Neural cell (in vitro differentiated cells): ENCODE measurements at regions not wholly inside any gene's neighbourhood (a gene's known extent, or its start where the extent isn't known, plus 50 kb on each side); places are given as distances from the start of the nearest gene placed in this dataset.

Source experiments
- H2AFZ ChIP-seq: fragments of 200-600, 300-800 bp; sonication (generic), shearing (Covaris generic); 2 replicates; pipeline ENCODE4 v1.6.0; 2014; ENCODE audit warnings: low read depth, mild to moderate bottlenecking, antibody characterized with exemption, low read length, moderate library complexity
- H3F3A ChIP-seq: fragments of 200-600 bp; shearing (Covaris generic); 2 replicates; pipeline ENCODE4 v1.6.1; 2016; ENCODE audit warnings: mild to moderate bottlenecking, moderate library complexity, mixed read lengths, antibody characterized with exemption, low read length; ENCODE audit not compliant: insufficient read depth, poor library complexity, severe bottlenecking
- H3K27ac ChIP-seq: fragments of 200-600, 300-800 bp; sonication (generic), shearing (Covaris generic); 2 replicates; pipeline ENCODE4 v1.5.1; 2014; ENCODE audit warnings: mild to moderate bottlenecking, low read length, moderate library complexity
- H3K27me3 ChIP-seq: fragments of 300-800, 200-600 bp; sonication (generic), shearing (Covaris generic); 2 replicates; pipeline ENCODE4 v1.6.0; 2014; ENCODE audit warnings: mild to moderate bottlenecking, low read depth, low read length, moderate library complexity; ENCODE audit not compliant: insufficient read depth
- H3K36me3 ChIP-seq: fragments of 300-800, 200-600 bp; sonication (generic), shearing (Covaris generic); 2 replicates; pipeline ENCODE4 v1.5.1; 2014; ENCODE audit warnings: mild to moderate bottlenecking, antibody characterized with exemption, low read length, moderate library complexity; ENCODE audit not compliant: insufficient read depth
- H3K4me2 ChIP-seq: fragments of 300-800, 200-600 bp; sonication (generic), shearing (Covaris generic); 2 replicates; pipeline ENCODE4 v1.6.0; 2014; ENCODE audit warnings: mild to moderate bottlenecking, low read length
- H3K4me3 ChIP-seq: fragments of 300-800, 200-600 bp; sonication (generic), shearing (Covaris generic); 2 replicates; pipeline ENCODE4 v1.5.1; 2014; ENCODE audit warnings: mild to moderate bottlenecking, low read length, moderate library complexity
- H3K79me2 ChIP-seq: fragments of 200-600 bp; shearing (Covaris generic); replicated peaks from 2 replicates; pipeline ENCODE4 v1.6.0; 2014; ENCODE audit warnings: mild to moderate bottlenecking, low read length, moderate library complexity; ENCODE audit not compliant: insufficient read depth
- H3K9ac ChIP-seq: fragments of 300-800, 200-600 bp; sonication (generic), shearing (Covaris generic); 2 replicates; pipeline ENCODE4 v1.6.1; 2016; ENCODE audit warnings: mild to moderate bottlenecking, low read length, mixed read lengths
- H3K9me2 ChIP-seq: fragments of 200-600 bp; shearing (Covaris generic); 2 replicates; pipeline ENCODE4 v1.6.1; 2016; ENCODE audit warnings: mild to moderate bottlenecking, low read length, mixed read lengths; ENCODE audit not compliant: insufficient read depth
- H3K9me3 ChIP-seq: fragments of 200-600, 300-800 bp; sonication (generic), shearing (Covaris generic); 2 replicates; pipeline ENCODE4 v1.6.1; 2016; ENCODE audit warnings: mild to moderate bottlenecking, mixed run types, low read length, moderate library complexity, mixed read lengths
- H4K20me1 ChIP-seq: fragments of 200-600 bp; shearing (Covaris generic); 2 replicates; pipeline ENCODE4 v1.6.1; 2016; ENCODE audit warnings: mild to moderate bottlenecking, mixed run types; ENCODE audit not compliant: insufficient read depth
- EP300 ChIP-seq: fragments of 450-650 bp; conservative IDR thresholded peaks from 2 replicates; pipeline ENCODE4 v1.6.1; 2014; ENCODE audit warnings: antibody characterized with exemption, mild to moderate bottlenecking, moderate library complexity; ENCODE audit not compliant: poor library complexity, severe bottlenecking
- EZH2 ChIP-seq: fragments of 200-600, 300-800 bp; shearing (Covaris generic), sonication (generic); IDR thresholded peaks from 2 replicates; pipeline ENCODE4 v1.6.1; 2014; ENCODE audit warnings: antibody characterized with exemption, low read length, borderline replicate concordance, mild to moderate bottlenecking; ENCODE audit not compliant: insufficient read depth, poor library complexity, severe bottlenecking
- MXI1 ChIP-seq: fragments of 450-650 bp; conservative IDR thresholded peaks from 2 replicates; pipeline ENCODE4 v1.6.1; 2014; ENCODE audit warnings: antibody characterized with exemption, mild to moderate bottlenecking; ENCODE audit not compliant: poor library complexity, severe bottlenecking
- POLR2AphosphoS5 ChIP-seq: IDR thresholded peaks from 2 replicates; pipeline ENCODE4 v1.6.1; 2012
- RAD21 ChIP-seq: fragments of 450-650 bp; conservative IDR thresholded peaks from 2 replicates; pipeline ENCODE4 v1.6.1; 2014; ENCODE audit warnings: antibody characterized with exemption, mild to moderate bottlenecking, moderate library complexity
- SMC3 ChIP-seq: fragments of 450-650 bp; conservative IDR thresholded peaks from 2 replicates; pipeline ENCODE4 v1.6.1; 2014; ENCODE audit warnings: antibody characterized with exemption, mild to moderate bottlenecking, moderate library complexity; ENCODE audit not compliant: poor library complexity
- TAF1 ChIP-seq: IDR thresholded peaks from 2 replicates; pipeline ENCODE4 v1.6.1; 2012; ENCODE audit warnings: low read depth
- TF ChIP-seq, protein P1 (sequence below): fragments of 450-650 bp; IDR thresholded peaks from 2 replicates; pipeline ENCODE4 v1.5.1; 2014; ENCODE audit warnings: antibody characterized with exemption, mild to moderate bottlenecking, moderate library complexity; ENCODE audit not compliant: poor library complexity, severe bottlenecking
- TF ChIP-seq, protein P2 (sequence below): IDR thresholded peaks from 2 replicates; pipeline ENCODE4 v1.6.1; 2012; ENCODE audit warnings: borderline replicate concordance

DNA sequence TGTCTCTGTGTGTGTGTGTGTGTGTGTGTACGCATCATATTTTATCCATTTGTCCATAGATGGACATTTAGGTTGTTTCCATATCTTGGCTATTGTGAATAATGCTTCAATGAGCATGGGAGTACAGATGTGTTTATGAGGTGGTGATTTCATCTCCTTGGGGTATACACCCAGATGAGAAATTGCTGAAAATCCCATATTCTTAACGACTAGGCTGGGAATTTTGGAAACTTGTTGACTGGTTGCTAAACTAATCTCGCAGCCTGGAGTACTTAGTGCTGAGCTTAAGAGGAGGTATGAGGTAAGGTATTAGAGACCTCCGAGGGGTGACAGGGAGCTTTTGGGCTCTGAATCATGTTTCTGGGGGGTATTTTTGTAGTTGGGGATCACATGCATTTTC is 66.0 kb upstream of the SPRED2 start:
- Histone ChIP-seq H3K27me3 (no peaks in the 10 kb centered on the region), H3K4me2 (no peak overlapping the region), H3K36me3 (no peaks in the 10 kb centered on the region), H3K79me2 (no peaks in the 10 kb centered on the region), H3K27ac (no peak overlapping the region), H2AFZ (no peak overlapping the region), H3K9me2 (no peaks in the 10 kb centered on the region), H3K9ac (no peak overlapping the region), H3K9me3 (no peaks in the 10 kb centered on the region), H4K20me1 (no peaks in the 10 kb centered on the region), H3F3A (no peaks in the 10 kb centered on the region), H3K4me3 (no peak overlapping the region)
- no peak for TF ChIP-seq SMC3
- TF ChIP-seq MXI1: no peak
- no peak for TF ChIP-seq EZH2
- TF ChIP-seq TAF1: no peak
- TF ChIP-seq RAD21: no peak
- TF ChIP-seq, protein P1, sequence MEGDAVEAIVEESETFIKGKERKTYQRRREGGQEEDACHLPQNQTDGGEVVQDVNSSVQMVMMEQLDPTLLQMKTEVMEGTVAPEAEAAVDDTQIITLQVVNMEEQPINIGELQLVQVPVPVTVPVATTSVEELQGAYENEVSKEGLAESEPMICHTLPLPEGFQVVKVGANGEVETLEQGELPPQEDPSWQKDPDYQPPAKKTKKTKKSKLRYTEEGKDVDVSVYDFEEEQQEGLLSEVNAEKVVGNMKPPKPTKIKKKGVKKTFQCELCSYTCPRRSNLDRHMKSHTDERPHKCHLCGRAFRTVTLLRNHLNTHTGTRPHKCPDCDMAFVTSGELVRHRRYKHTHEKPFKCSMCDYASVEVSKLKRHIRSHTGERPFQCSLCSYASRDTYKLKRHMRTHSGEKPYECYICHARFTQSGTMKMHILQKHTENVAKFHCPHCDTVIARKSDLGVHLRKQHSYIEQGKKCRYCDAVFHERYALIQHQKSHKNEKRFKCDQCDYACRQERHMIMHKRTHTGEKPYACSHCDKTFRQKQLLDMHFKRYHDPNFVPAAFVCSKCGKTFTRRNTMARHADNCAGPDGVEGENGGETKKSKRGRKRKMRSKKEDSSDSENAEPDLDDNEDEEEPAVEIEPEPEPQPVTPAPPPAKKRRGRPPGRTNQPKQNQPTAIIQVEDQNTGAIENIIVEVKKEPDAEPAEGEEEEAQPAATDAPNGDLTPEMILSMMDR: no peak
- no peak for TF ChIP-seq EP300
- TF ChIP-seq, protein P2, sequence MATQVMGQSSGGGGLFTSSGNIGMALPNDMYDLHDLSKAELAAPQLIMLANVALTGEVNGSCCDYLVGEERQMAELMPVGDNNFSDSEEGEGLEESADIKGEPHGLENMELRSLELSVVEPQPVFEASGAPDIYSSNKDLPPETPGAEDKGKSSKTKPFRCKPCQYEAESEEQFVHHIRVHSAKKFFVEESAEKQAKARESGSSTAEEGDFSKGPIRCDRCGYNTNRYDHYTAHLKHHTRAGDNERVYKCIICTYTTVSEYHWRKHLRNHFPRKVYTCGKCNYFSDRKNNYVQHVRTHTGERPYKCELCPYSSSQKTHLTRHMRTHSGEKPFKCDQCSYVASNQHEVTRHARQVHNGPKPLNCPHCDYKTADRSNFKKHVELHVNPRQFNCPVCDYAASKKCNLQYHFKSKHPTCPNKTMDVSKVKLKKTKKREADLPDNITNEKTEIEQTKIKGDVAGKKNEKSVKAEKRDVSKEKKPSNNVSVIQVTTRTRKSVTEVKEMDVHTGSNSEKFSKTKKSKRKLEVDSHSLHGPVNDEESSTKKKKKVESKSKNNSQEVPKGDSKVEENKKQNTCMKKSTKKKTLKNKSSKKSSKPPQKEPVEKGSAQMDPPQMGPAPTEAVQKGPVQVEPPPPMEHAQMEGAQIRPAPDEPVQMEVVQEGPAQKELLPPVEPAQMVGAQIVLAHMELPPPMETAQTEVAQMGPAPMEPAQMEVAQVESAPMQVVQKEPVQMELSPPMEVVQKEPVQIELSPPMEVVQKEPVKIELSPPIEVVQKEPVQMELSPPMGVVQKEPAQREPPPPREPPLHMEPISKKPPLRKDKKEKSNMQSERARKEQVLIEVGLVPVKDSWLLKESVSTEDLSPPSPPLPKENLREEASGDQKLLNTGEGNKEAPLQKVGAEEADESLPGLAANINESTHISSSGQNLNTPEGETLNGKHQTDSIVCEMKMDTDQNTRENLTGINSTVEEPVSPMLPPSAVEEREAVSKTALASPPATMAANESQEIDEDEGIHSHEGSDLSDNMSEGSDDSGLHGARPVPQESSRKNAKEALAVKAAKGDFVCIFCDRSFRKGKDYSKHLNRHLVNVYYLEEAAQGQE: no peak
- no peak for TF ChIP-seq POLR2AphosphoS5

DNA sequence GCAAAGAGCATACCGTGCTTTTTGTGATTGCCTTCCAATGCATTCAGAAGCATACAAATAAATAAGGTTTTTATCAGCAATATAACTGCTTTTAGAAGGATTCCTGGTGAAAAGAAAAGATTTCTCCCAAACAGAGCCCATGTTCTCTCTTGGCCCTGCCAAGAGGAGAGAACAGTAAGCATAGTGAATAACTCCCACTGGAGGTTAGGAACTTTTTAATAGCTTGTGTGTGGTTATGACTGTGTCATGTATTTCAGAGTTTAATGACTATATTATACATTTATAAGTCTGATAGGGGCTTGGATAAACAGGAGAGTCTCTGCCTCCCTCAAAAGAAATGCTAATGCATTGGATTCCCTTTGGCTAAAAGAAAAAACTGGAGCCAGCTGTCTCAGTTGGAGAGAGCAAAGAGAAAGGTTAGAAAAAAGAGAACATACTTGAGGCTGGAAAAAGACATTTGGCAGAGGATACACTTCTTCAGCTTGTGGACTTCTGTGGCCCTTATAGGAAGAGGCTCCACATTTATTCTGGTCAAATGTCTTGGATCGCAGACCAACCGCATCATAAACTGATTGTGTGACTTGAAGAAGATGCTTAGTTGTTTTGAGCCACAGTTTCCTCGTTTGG is 63.0 kb upstream of the SPRED2 start:
- Histone ChIP-seq H4K20me1 (no peaks in the 10 kb centered on the region), H3K4me3 (no peak overlapping the region), H3K9me2 (no peaks in the 10 kb centered on the region), H3K9me3 (no peaks in the 10 kb centered on the region), H3K79me2 (no peaks in the 10 kb centered on the region), H3K9ac (no peak overlapping the region), H3K4me2 (no peak overlapping the region), H2AFZ (no peak overlapping the region), H3K27me3 (no peaks in the 10 kb centered on the region), H3F3A (no peaks in the 10 kb centered on the region), H3K36me3 (no peaks in the 10 kb centered on the region), H3K27ac (no peak overlapping the region)
- TF ChIP-seq SMC3 (no peak), MXI1 (no peak), TAF1 (no peak), EP300 (no peak), RAD21 (no peak), EZH2 (no peak), POLR2AphosphoS5 (no peak)
- TF ChIP-seq, protein P2: no peak
- TF ChIP-seq, protein P1: no peak
